OCI-LY1 (cell line): ENCODE measurements at regions not wholly inside any gene's neighbourhood (a gene's known extent, or its start where the extent isn't known, plus 50 kb on each side); places are given as distances from the start of the nearest gene placed in this dataset.

Experiments
- H2AFZ ChIP-seq: fragments of 200-600 bp; sonication (generic), shearing (Covaris generic); 2 replicates; pipeline ENCODE4 v1.6.0; 2014; ENCODE audit warnings: antibody characterized with exemption, mild to moderate bottlenecking, low read length
- H3F3A ChIP-seq: fragments of 200-600 bp; sonication (generic), shearing (Covaris generic); 2 replicates; pipeline ENCODE4 v1.6.0; 2014; ENCODE audit warnings: mild to moderate bottlenecking, antibody characterized with exemption, low read length, moderate library complexity; ENCODE audit not compliant: insufficient read depth
- H3K27ac ChIP-seq: fragments of 200-600 bp; sonication (generic); 2 replicates; pipeline ENCODE4 v1.5.1; 2014; ENCODE audit warnings: low read length, mixed run types, mild to moderate bottlenecking, low read depth; ENCODE audit not compliant: poor library complexity, severe bottlenecking
- H3K27me3 ChIP-seq: fragments of 200-600 bp; sonication (generic); 2 replicates; pipeline ENCODE4 v1.6.0; 2014; ENCODE audit warnings: antibody characterized with exemption, mild to moderate bottlenecking, low read length, moderate library complexity; ENCODE audit not compliant: insufficient read depth
- H3K36me3 ChIP-seq: fragments of 200-600 bp; sonication (generic); 2 replicates; pipeline ENCODE4 v1.6.1; 2014; ENCODE audit warnings: mild to moderate bottlenecking, antibody characterized with exemption, low read length, moderate library complexity, mixed read lengths; ENCODE audit not compliant: insufficient read depth
- H3K4me1 ChIP-seq: fragments of 200-600 bp; sonication (generic); 2 replicates; pipeline ENCODE4 v1.5.1; 2014; ENCODE audit warnings: mild to moderate bottlenecking, low read length, moderate library complexity; ENCODE audit not compliant: insufficient read depth, severe bottlenecking
- H3K4me2 ChIP-seq: fragments of 200-600 bp; sonication (generic), shearing (Covaris generic); 2 replicates; pipeline ENCODE4 v1.6.1; 2014; ENCODE audit warnings: low read length
- H3K4me3 ChIP-seq: fragments of 200-600 bp; sonication (generic); 2 replicates; pipeline ENCODE4 v1.5.1; 2014; ENCODE audit warnings: low read length, low read depth, mild to moderate bottlenecking, mixed read lengths; ENCODE audit not compliant: poor library complexity, severe bottlenecking
- H3K79me2 ChIP-seq: fragments of 200-600 bp; shearing (Covaris generic); 2 replicates; pipeline ENCODE4 v1.6.1; 2016; ENCODE audit warnings: mixed run types, low read length, mixed read lengths; ENCODE audit not compliant: insufficient read depth
- H3K9ac ChIP-seq: fragments of 200-600 bp; sonication (generic), shearing (Covaris generic); 2 replicates; pipeline ENCODE4 v1.6.1; 2014; ENCODE audit warnings: mild to moderate bottlenecking, low read length, mixed read lengths
- H3K9me2 ChIP-seq: fragments of 200-600 bp; sonication (generic), shearing (Covaris generic); 2 replicates; pipeline ENCODE4 v1.6.1; 2014; ENCODE audit warnings: low read depth, mild to moderate bottlenecking, low read length, mixed read lengths
- H3K9me3 ChIP-seq: fragments of 200-600 bp; shearing (Covaris generic); 2 replicates; pipeline ENCODE4 v1.6.1; 2014; ENCODE audit warnings: low read length, mixed read lengths
- H4K20me1 ChIP-seq: fragments of 200-600 bp; sonication (generic), shearing (Covaris generic); 2 replicates; pipeline ENCODE4 v1.6.0; 2016; ENCODE audit warnings: mild to moderate bottlenecking, low read length; ENCODE audit not compliant: insufficient read depth
- CTCF ChIP-seq: fragments of 200-600 bp; sonication (generic), shearing (Covaris generic); IDR thresholded peaks from 2 replicates; pipeline ENCODE4 v1.5.1; 2017; ENCODE audit warnings: mild to moderate bottlenecking, antibody characterized with exemption, low read length, moderate library complexity, mixed read lengths
- EZH2 ChIP-seq: fragments of 200-600 bp; sonication (generic), shearing (Covaris generic); IDR thresholded peaks from 2 replicates; pipeline ENCODE4 v1.8.0; 2017; ENCODE audit warnings: borderline replicate concordance, mixed run types, mild to moderate bottlenecking, antibody characterized with exemption, low read length, moderate library complexity, mixed read lengths

GRCh38 chr5:67311701-67312100, 115.1 kb upstream of the CD180 start:
- Histone ChIP-seq H4K20me1 (no peaks in the 10 kb centered on the region), H3K27ac (no peak overlapping the region), H3K4me2 (no peak overlapping the region), H2AFZ (no peak overlapping the region), H3K4me3 (no peak overlapping the region), H3K79me2 (no peaks in the 10 kb centered on the region), H3K27me3 (no peaks in the 10 kb centered on the region), H3K4me1 (no peaks in the 10 kb centered on the region), H3K36me3 (no peaks in the 10 kb centered on the region), H3K9ac (no peak overlapping the region), H3F3A (no peaks in the 10 kb centered on the region), H3K9me3 (no peaks in the 10 kb centered on the region), H3K9me2 (no peaks in the 10 kb centered on the region)
- no peak for TF ChIP-seq CTCF
- TF ChIP-seq EZH2 = no peak

- Histone ChIP-seq H3K79me2 (no peaks in the 10 kb centered on the region), H3K9me2 (no peaks in the 10 kb centered on the region), H3K4me2 (no peak overlapping the region), H3K36me3 (no peaks in the 10 kb centered on the region), H3K27ac (no peak overlapping the region), H4K20me1 (no peaks in the 10 kb centered on the region), H3K9me3 (no peaks in the 10 kb centered on the region), H2AFZ (no peak overlapping the region), H3K9ac (no peak overlapping the region), H3F3A (no peaks in the 10 kb centered on the region), H3K4me3 (no peak overlapping the region), H3K4me1 (no peaks in the 10 kb centered on the region), H3K27me3 (no peaks in the 10 kb centered on the region)
- TF ChIP-seq CTCF (no peak), EZH2 (no peak)
These were observed 114.6 kb upstream of the CD180 start for GRCh38 chr5:67311208-67311607.

- Histone ChIP-seq H3K9me2 (no peaks in the 10 kb centered on the region), H3K27ac (no peak overlapping the region), H3K9ac (no peak overlapping the region), H2AFZ (no peak overlapping the region), H3K4me1 (no peaks in the 10 kb centered on the region), H3K9me3 (no peaks in the 10 kb centered on the region), H3K79me2 (no peaks in the 10 kb centered on the region), H3K4me3 (no peak overlapping the region), H3K27me3 (no peaks in the 10 kb centered on the region), H3F3A (no peaks in the 10 kb centered on the region), H4K20me1 (no peaks in the 10 kb centered on the region), H3K36me3 (no peaks in the 10 kb centered on the region), H3K4me2 (no peak overlapping the region)
- TF ChIP-seq CTCF = no peak
- TF ChIP-seq EZH2 = no peak
These were observed 114.1 kb upstream of the CD180 start for GRCh38 chr5:67310740-67311139.
